Stimulated activated CD8-positive, alpha-beta memory T cell treated with anti-CD3 and anti-CD28 coated beads, Interleukin-4, amount 100 ng/mL, for 4 hours (primary cell): ENCODE measurements at regions not wholly inside any gene's neighbourhood (a gene's known extent, or its start where the extent isn't known, plus 50 kb on each side); places are given as distances from the start of the nearest gene placed in this dataset.

ENCODE experiments used
- DNase-seq, 2 donors: peaks; one replicate each; pipeline ENCODE4 v3.0.0-alpha.2; 2020; ENCODE audit warnings: low read depth in 2 of 2, low spot score in 1 of 2

DNA sequence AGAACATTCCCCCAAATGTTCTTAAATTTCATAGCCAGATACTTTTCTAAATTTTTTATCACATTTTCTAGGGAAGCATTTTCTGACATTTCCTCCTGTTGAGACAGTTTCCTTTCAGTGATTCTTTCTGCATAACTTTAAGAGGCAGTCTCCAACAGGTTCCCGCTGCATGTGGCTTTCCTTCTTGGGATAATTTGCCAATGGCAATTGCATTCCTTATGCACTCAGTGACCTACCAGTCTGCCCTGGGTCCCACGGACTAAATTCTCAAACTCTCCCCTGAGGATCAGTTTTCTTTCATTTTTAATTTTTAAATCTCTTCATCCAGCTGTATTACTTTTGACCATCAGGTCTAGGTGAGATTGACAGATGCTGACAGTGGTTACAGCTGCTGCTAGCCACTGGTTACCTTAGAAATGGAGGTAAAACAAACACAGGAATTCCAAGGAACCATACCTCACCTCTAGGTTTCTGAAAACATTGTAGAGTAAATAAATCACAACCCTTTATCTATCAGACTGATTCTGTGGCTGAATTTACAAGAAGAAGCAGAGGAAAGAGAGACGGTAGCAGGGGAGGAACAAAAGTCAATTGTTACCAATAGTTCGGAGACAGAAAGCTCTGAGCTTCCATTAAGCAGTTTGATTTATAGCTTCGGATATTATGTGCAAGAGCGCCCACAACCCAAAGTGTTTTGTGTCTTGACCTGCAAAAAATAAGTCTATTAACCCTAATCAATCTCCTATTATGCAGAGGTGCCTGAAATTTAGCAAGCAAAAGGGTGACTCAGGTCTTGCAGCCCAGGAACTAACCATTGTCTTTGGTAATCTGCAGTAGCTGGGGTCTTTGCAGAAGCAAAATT lies 216.0 kb downstream of the PMP22 start:
- DNase-seq = no peak

DNA sequence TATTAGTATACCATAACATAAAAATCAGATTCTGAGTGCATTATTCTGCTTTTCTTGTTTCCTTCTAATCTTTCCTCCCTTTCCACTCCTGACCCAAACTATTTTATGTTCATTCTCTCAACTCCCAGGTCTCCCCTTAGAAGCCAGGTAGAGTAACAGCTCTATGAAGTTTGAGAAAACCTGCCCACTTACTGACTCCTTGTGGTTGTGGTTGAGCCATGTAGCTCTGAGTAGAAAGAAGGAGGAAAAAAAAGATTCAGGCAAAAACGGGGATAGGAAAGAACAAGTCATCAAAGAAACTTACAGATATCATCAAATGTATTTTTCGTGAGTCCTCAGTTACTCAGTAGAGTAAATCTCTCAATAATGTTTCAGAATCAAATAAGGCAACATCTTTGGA lies 216.7 kb downstream of the PMP22 start:
- DNase-seq = no peak

DNA sequence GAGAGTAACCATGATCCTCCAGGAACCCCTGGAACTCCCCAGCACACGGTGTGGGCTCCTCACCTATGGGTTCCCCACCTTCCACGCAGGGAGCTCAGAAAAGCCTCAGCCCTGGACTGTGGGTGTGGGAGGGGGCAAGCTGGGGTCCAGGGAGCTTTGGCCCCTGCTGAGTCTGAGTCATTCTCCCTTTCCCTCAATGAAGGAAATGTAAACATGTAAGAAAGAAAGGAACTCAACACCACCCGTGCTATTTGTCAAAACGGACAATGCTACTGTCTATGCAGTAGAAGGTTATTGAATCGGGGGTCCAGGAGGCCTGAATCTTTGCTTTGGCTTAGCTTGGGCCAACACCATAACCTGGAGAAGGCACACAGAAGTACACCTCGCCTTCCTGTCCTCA lies 222.8 kb downstream of the PMP22 start:
- no peak for DNase-seq

DNA sequence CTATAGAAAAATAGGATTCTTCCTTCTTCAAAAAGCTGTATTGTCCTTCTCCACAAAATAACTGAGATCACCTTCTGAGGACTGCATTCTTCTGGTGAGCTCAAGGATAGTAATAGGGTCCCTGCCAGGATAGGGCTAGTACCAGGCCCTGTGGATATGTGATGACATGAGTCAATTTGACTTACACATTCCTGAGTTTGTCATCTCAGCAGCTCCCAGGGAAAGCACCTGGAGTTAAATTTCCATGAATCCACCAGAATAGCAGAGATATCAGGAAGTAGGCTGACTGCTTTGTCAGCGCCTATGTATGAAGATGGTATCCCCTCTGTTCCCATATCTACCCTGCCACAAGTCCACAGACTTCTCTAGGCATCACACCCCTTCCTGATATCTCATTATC lies 225.8 kb downstream of the PMP22 start:
- DNase-seq = no peak

DNA sequence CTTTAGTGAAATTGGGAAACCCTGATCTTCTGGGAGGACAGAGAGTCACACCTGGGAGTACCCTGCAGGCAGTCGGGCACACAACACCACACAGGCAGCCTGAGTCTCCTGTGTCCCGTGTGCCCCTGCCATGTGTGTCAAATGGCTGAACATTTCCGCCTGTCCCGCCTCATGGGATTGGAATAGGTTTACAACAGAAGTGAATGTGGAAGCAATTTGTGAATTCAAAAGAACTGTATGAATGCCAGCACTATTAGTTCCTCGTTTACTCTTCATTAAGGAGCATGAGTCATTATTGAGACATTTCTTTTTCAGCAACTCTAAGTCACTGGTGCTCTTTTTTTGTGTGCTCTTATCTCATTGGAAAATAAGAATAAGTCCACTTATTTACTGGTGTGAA lies 226.5 kb downstream of the PMP22 start:
- no peak for DNase-seq

DNA sequence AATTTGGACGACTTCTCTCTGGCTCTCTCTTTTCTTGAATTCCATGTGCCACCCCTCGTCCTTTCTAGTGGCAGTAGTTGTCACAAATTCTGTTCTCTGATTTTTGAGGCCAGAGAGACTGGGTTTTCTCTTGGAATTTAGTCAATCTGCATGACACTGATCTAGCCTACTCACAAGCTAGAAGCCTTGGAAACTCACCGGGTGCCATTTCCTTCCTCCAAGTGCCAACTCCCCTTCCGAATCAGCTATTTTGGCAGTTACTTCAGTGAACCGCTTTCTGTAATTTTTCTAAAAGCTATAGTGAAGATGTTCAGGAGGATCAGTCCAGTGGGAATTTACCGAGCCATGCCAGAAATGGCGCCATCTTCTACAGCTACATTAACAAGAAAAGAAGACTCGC lies 228.9 kb downstream of the PMP22 start:
- DNase-seq = no peak

DNA sequence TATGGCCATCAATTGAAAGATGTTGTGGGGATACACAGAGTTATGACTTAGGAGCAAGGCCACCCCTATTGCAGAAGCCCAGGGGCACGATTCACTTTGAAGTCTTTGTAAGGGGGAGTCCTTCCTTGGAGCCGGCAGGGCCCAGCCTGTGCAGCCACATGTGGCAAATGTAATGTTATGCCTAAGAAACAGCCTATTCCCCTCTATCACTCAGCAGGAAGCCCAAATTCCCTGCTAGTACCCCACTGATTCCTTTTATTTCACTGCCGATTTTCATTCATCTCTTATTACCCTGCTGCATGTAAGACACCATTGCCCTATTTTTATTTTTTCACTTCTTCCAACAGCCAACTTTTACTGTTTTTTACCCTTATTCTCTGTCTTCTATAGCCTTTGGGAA lies 233.2 kb downstream of the PMP22 start:
- no peak for DNase-seq

DNA sequence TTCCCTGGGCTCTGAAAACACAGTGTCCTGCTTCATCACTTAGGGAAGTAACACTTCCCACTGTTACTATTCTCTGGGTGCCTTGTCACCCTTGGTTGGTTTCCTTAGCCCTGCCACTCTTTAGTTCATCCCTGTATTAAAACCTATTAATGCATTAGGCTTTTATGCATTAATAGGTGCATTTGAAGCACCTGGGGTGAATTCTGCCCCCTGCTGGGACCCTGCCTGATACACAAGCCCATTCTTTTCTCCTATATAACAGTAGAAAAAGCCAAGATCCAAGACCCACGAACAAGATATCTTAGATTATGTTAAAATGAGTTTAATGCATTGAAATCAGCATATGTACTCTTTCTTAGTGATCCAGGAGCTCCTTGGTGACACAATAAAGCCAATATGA lies 235.7 kb downstream of the PMP22 start:
- no peak for DNase-seq

DNA sequence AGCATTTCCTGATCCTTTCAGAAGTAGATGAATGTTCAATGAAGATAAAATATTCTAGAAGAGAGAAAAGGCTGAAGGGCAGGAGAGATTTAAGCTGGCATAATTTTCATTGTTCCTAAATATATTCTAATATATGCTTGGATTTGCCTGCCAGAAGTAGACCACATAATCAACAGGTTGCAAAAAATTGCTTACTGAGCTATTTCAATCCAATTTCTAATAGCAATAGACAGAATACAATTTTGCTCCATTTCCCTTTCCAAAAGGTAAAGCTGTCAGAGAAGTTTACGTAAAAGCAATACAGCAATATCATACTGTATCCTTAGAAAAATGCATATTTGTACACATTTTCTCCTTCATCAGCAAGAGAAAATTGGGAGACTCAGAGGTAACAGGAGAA lies 237.3 kb downstream of the PMP22 start:
- no peak for DNase-seq

DNA sequence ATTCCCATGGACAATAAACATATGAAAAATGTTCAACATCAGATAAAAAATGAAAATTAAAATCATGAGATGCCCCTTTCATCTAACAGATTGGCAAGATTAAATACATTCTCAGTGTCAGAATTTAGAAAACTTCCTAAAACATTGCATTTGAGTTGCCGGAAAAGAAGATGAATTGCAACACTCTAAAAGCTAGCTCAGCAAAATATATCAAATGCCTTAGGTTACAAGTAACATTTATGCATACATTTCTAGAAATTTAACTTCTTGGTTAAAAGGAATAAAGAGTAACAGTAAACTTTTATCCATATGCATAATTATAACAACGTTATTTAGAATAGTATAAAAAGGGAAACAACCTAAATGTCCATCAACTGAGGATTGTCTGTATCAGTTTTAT lies 239.0 kb downstream of the PMP22 start:
- no peak for DNase-seq

DNA sequence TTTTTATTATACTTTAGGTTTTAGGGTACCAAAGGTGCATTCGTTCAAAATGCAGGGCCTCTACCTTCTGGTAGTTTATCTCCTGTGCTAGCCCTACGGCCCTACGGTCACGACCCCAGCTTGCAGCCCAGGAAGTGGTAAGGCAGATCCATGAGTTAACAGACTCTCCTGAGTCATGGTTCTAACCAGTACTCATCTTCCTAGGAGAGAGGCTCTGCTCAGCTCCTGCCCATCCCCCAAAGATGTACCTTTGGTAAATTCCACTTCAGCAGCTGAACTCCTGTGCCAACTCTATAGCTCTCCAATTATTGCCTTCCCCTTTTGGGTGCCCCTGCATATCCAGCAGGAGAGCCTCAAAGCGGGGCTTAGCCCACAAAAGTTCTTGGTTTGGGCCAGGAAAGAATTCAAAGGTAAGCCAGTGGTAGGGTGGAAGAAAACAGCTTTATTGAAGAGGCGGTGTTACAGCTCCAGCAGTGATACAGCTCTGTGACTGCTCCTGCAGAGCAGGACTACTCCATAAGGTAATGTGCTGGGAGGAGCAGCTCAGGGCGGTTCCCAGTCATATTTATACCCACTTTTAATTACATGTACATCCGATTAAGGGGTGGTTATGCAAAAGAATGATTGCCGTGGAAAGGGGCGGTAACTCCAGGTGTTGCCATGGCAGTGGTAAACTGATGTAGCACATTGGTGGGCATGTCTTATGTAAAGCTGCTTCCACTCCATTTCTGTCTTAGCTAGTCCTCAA lies 241.4 kb downstream of the PMP22 start:
- no peak for DNase-seq

DNA sequence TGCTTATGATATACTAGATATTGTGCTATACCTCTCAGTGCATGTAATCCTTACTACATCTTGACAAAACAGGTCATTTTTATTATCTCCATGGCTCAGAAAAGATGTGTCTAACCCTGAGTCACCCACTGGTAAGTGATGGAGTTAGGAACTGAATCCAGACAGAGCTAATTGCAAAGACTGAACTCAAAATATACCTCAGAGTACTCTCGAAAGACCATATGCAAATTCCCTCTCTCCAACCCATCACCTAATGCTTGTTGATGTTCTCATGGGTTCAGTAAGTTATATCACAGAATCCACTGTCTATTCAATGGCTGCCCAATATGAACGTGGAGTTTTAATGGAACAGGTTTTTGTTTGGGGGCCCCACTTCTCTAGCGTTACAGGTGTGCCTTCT lies 246.0 kb downstream of the PMP22 start:
- no peak for DNase-seq

DNA sequence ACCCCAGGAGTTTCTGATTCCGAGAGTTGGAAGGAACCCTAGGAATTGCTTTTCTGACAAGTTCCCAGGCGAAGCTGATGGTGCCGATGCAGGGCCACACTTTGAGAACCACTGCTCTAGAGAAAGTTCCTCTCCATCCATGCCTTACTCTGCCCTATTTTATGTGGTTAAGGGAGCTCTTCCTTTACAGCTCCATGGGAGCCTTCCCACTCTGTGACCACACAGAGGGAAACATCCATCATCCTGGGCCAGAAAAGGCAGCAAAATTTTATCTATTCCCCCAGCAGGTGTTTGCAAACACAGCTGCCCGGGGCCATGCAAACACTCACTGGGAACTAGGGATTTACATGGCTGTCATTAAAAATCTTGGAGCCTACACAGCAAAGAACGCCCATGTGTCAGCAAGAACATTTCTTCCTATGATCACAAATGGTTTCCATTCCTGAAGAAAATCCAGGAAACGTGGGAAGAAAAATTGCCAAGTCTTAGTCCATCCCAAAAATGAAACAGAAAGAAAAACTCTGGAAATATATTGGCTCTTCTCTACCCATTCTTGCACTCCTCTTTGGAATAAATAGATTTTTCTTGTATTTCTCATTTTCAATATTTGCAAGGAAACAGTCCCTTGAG lies 252.7 kb downstream of the PMP22 start:
- DNase-seq = no peak

DNA sequence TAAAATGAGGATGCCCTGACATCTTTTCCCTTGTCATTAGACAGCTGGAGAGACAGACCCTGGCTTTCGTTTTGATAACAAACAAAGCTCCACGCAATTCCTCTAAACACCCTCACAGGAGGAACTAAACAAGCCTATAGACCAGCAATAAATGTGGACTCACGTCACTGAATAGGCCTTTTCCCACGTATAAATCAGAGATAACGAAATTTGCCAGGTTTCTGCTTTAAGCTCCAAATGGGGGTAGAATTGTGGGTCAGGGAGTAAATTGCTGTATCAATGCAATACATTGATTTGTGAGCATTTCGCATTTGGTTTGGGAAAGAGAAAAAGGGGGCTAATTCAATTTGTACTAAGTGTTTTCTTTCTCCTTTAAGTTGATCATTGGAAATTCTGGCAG lies 256.0 kb downstream of the PMP22 start:
- no peak for DNase-seq

DNA sequence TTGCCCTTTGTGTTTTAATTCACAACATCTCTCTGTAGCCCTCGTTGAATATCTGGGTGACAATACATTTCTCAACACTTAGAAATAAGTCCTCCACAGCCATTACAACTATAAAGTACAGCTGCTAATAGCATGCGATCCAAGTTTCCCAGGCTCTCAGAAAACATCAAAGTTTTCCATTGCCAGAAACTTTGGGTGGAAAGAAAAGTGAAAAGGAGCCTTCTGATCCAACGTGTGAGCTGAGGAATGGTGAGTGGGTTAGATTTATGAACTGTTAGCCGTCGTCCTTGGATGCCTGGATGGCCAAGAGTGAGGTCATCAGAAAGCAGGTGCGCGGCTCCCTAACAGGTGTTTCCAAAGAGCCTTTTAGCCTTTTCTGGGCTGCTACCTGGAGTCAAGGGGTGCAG lies 258.0 kb downstream of the PMP22 start:
- DNase-seq = no peak

DNA sequence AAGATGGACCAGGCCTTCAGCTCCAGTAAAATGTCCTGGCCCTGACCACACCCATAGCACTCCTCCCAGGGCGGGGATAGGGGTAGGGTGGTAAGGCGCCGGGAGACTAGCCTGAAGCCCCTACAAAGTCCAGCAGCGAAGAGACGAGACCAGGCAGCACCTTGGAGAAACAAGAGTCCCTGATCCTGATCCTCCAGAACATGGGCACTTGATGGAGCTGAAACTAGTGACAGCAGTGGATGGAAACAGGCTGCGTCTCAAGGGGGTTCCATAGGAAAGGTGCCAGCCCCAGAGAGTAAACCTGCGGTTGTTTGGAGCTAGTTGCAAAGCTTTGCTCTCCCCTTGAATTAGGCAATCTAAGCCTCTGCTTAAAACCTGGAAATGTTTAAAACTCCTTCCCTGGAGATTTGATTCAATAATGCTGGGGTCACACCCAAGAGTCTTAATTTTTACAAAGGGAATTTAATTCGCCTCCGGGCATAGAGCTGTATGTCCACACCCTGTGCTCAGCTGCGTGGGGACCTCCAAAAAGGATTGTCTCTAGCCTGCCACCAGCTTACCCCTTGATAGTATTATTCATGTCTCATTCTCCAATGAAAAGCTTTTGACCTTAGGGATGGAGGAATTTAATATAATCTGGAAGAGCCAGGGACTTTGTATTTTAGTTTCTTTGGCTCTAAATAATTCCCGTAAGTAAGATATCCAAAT lies 258.6 kb downstream of the PMP22 start:
- no peak for DNase-seq

DNA sequence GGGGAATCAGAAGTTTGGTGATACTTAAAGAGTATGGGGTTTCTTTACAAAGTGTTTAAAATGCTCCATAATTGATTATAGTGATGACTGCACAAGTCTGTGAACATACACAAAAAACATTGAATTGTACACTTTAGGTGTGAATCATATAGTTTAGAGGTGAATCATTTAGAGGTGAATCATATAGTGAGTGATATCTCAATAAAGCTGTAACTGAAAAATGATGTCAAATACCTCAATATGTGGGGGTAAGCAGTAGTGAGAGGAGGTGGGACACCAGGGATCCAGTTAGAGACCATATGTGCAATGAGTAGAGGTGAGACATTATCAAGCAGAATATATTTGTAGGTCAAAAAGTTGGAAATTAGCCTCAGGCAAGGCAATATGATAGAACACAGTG lies 264.5 kb downstream of the PMP22 start:
- DNase-seq = no peak

DNA sequence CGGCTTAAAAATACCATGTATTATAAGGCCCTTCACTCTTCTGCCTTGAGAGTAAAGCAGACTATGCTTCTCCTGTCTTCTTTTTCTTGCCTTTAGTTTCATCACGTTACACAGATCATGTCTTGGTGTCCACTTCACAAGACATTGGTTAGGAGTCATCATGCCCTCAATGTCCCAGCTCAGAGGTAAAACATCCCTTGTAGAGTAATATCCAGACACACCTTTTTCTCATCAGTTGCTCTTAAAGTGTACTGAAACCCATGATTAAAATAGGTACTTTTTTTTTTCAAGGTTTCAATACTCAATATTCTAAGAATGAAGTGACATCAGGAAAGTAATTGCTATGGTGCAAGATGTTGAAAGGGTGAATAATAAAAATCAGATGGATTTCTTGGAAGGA lies 267.8 kb downstream of the PMP22 start:
- DNase-seq = no peak

DNA sequence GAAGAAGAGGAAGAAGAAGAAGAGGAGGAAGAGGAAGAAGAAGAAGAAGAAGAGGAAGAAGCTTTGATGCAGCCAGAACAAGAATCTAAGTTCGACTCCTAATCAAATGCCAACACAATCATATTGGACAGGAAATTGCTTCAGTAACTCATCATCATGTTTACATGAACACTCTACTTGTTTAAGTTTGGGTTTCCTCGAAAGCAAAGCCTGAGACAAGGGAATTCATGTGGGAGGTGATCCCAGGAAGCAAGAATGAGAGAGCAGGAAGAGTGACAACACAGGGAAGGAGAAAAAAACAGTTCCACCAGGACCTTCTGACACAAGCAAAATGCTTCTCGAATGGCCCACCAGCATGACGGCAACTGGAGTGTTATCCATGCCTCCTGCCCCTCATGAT lies 279.0 kb downstream of the PMP22 start:
- DNase-seq = no peak

DNA sequence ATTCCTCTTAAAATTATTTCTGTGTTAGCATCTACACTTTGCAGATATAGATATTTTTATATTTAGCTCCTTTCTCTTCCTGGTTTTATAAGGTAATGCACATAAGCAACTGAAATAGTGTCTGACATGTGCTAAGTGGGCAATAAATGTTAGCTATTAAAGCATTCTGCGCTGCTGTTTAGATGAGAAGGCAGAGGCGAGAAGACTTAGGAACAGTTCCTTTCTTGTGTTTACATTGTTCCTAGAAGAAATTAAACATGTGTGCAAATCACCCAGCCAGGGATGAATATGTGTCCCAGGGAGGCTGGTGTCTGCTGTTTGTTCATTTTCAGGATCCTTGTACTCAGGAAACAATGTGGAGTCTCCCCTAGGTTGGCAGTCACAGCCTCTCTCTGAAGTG lies 292.3 kb downstream of the PMP22 start:
- no peak for DNase-seq

DNA sequence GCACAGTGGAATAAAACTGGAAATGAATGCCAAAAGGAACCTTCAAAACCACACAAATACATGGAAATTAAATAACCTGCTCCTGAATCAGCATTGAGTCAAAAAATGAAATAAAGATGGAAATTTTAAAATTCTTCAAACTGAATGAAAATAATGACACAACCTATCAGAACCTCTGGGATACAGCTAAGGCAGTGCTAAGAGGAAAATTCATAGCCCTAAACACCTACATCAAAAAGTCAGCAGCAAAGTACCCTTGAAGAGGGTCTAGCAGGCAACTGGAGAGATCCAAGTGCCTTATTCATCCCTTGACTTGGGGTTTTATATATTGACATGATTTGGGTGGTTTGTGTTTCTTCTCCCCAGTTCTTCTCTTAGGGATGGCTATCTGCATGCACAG lies 294.1 kb downstream of the PMP22 start:
- DNase-seq = no peak
